ENCODE measurements at regions not wholly inside any gene's neighbourhood (a gene's known extent, or its start where the extent isn't known, plus 50 kb on each side); places are given as distances from the start of the nearest gene placed in this dataset.

DNA sequence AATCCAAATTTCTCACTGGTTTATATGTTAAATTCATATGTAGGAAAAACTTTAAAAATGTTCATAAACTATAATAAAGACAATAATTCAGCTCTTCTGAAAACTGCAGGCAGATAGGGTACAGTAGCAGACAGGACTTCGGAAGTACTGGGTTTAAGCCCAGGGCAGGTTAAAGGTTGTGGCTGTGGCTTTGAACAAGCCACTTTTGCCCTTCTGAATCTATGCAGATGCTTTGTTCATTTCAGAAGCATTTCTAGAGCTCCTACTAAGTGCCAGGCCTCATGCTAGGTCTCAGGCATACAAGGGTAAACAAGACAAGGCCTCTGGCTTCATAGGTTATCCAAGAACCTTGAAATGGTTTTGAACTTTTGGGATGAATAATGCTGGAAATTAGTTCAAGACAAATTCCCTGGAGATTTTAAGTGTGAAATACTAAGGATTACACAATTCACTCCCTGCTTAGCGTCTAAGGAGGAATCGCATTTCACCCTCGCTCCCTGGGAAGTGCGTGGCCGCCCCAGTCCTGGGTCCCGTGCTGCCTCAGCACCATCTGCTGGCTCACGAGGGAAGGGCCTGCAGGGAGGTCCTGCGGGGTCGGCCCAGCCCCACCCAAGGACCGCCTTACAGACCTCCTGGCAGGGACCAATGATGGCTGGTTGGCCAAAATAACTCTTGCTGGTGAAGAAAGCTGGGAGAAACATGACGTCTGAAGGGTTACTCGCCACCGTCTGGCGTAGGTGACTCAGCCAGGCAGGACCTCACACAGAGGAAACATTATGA lies 67.7 kb upstream of the L3MBTL4 start:
- Mint-ChIP-seq H3K4me1 (ENCODE audit: low read depth) (no peaks in the 10 kb centered on the region), H3K9me3 (peaks cover 47% of the 10 kb centered on the region), H3K36me3 (ENCODE audit: low read depth) (no peaks in the 10 kb centered on the region; the same call in 1 of the 2 replicates), H3K27me3 (ENCODE audit: insufficient read depth) (no peaks in the 10 kb centered on the region), H3K4me3 (no peak overlapping the region), H3K27ac (no peak overlapping the region)
- TF ChIP-seq, protein P1, sequence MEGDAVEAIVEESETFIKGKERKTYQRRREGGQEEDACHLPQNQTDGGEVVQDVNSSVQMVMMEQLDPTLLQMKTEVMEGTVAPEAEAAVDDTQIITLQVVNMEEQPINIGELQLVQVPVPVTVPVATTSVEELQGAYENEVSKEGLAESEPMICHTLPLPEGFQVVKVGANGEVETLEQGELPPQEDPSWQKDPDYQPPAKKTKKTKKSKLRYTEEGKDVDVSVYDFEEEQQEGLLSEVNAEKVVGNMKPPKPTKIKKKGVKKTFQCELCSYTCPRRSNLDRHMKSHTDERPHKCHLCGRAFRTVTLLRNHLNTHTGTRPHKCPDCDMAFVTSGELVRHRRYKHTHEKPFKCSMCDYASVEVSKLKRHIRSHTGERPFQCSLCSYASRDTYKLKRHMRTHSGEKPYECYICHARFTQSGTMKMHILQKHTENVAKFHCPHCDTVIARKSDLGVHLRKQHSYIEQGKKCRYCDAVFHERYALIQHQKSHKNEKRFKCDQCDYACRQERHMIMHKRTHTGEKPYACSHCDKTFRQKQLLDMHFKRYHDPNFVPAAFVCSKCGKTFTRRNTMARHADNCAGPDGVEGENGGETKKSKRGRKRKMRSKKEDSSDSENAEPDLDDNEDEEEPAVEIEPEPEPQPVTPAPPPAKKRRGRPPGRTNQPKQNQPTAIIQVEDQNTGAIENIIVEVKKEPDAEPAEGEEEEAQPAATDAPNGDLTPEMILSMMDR (IDR thresholded peaks at IDR 0.05): no peak
- DNase-seq: no peak

DNA sequence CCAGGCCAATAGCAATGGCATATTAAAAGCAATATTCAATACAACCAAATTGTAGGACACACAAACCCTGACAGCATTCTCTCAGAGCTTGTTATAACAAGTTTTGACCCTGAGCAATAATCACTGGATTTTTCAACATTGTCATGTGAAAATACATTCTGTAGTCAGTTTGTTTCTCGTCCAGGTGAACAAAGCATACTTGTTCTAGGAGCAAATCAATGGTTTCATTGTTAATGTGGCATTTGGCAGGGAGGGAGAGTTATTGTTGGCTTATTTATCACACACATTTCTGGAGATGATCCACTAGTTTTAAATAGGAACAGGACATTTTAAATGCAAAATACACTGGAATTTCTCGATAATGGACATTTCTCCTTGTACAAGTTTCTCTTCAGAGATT lies 69.9 kb upstream of the L3MBTL4 start:
- no peaks in the 10 kb centered on the region for H3K27me3 Mint-ChIP-seq (ENCODE audit: insufficient read depth)
- H3K4me3 Mint-ChIP-seq: no peak overlapping the region
- DNase-seq: no peak
- H3K36me3 Mint-ChIP-seq (ENCODE audit: low read depth): no peaks in the 10 kb centered on the region; the same call in 1 of the 2 replicates
- peaks cover 51% of the 10 kb centered on the region for H3K9me3 Mint-ChIP-seq
- TF ChIP-seq, protein P1 (IDR thresholded peaks at IDR 0.05): no peak
- no peaks in the 10 kb centered on the region for H3K4me1 Mint-ChIP-seq (ENCODE audit: low read depth)
- H3K27ac Mint-ChIP-seq: no peak overlapping the region

DNA sequence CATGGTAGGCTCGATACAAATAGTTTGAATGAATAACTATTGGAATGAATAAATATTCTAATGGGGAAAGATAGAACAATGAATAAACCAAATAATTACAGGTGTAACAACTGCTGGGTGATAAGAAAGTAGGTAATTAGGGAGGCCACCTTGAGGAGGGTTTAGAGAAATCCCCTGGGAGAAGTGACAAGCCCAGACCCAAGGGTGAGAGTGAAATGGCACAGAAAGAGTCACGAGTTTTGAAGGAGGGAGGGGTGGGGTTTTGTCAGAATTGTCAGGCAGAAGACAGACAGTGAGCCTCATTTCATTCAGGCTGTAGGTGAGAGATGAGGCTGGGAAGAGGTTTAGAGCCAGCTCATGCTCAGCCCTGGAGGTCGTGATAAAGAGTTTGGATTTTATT lies 71.6 kb upstream of the L3MBTL4 start:
- no peak for DNase-seq
- no peak overlapping the region for H3K27ac Mint-ChIP-seq
- no peak overlapping the region for H3K4me3 Mint-ChIP-seq
- no peaks in the 10 kb centered on the region for H3K27me3 Mint-ChIP-seq (ENCODE audit: insufficient read depth)
- no peaks in the 10 kb centered on the region; the same call in 1 of the 2 replicates for H3K36me3 Mint-ChIP-seq (ENCODE audit: low read depth)
- TF ChIP-seq, protein P1 (IDR thresholded peaks at IDR 0.05): no peak
- H3K4me1 Mint-ChIP-seq (ENCODE audit: low read depth): no peaks in the 10 kb centered on the region
- peaks cover 51% of the 10 kb centered on the region for H3K9me3 Mint-ChIP-seq

DNA sequence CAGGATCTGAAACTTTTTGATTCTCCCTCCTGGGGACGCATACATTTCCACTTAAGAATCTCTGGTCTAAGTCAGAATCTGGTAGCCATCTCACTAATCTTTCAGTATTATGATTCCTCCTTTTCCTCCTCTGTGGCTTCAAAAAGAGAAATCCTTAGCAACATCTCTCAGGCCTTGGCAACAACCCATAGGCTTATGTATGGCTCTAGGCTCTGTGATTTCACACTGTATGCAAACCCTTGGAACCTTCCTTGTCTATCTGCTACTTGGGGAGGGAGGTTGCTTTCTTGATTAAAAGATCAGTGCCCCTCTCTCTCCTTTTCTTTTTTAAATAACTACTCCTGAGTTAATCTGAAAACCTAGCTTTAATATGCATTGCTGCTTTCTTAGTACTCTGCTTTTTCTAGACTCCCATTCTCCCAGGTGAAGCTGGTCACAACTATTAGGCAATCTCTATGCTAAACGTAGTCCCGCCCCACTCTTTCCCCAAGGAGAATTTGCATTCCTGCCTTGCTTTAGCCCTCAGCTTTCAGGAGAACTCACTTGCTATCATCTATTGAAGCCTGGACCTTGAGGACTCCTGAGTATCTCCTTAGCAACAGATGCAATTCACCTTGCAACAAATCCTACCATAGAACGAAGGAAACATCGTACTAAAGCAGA lies 72.2 kb upstream of the L3MBTL4 start:
- no peaks in the 10 kb centered on the region for H3K27me3 Mint-ChIP-seq (ENCODE audit: insufficient read depth)
- H3K4me3 Mint-ChIP-seq: no peak overlapping the region
- TF ChIP-seq, protein P1 (IDR thresholded peaks at IDR 0.05): no peak
- H3K27ac Mint-ChIP-seq: no peak overlapping the region
- H3K4me1 Mint-ChIP-seq (ENCODE audit: low read depth): no peaks in the 10 kb centered on the region
- H3K9me3 Mint-ChIP-seq: peaks cover 48% of the 10 kb centered on the region
- DNase-seq: no peak
- no peaks in the 10 kb centered on the region; the same call in 1 of the 2 replicates for H3K36me3 Mint-ChIP-seq (ENCODE audit: low read depth)

- no peaks in the 10 kb centered on the region for H3K27me3 Mint-ChIP-seq (ENCODE audit: insufficient read depth)
- H3K4me1 Mint-ChIP-seq (ENCODE audit: low read depth): no peaks in the 10 kb centered on the region
- no peak for DNase-seq
- peaks cover 43% of the 10 kb centered on the region for H3K9me3 Mint-ChIP-seq
- TF ChIP-seq, protein P1 (IDR thresholded peaks at IDR 0.05): no peak
- H3K36me3 Mint-ChIP-seq (ENCODE audit: low read depth): no peaks in the 10 kb centered on the region; the same call in 1 of the 2 replicates
- H3K4me3 Mint-ChIP-seq: no peak overlapping the region
- H3K27ac Mint-ChIP-seq: no peak overlapping the region
Observed at GRCh38 chr18:6487968-6488367, 73.3 kb upstream of the L3MBTL4 start.
